Activated T-helper 17 cell treated with anti-CD3 and anti-CD28 coated beads, Interleukin-2, amount 50 U/mL, for 72 hours (primary cell): ENCODE measurements at regions not wholly inside any gene's neighbourhood (a gene's known extent, or its start where the extent isn't known, plus 50 kb on each side); places are given as distances from the start of the nearest gene placed in this dataset.

Experiments
- ATAC-seq: fragments of 150-1000 bp; cut with Tn5 transposase; replicated peaks from 2 replicates; pipeline ENCODE4 v1.10.0; 2021; ENCODE audit warnings: mild to moderate bottlenecking, moderate library complexity
- H3K27ac Mint-ChIP-seq: one replicate; pipeline ENCODE4 v1.8.0; 2022; ENCODE audit warnings: mixed read lengths
- H3K27me3 Mint-ChIP-seq: one replicate; pipeline ENCODE4 v1.8.0; 2022; ENCODE audit warnings: mixed read lengths
- H3K36me3 Mint-ChIP-seq: one replicate; pipeline ENCODE4 v1.8.0; 2022; ENCODE audit warnings: low read depth, mild to moderate bottlenecking, mixed read lengths
- H3K4me1 Mint-ChIP-seq: one replicate; pipeline ENCODE4 v1.8.0; 2022; ENCODE audit warnings: mixed read lengths
- H3K4me3 Mint-ChIP-seq: one replicate; pipeline ENCODE4 v1.8.0; 2022; ENCODE audit warnings: mild to moderate bottlenecking, mixed read lengths
- H3K9me3 Mint-ChIP-seq: one replicate; pipeline ENCODE4 v1.8.0; 2022; ENCODE audit warnings: mixed read lengths

DNA sequence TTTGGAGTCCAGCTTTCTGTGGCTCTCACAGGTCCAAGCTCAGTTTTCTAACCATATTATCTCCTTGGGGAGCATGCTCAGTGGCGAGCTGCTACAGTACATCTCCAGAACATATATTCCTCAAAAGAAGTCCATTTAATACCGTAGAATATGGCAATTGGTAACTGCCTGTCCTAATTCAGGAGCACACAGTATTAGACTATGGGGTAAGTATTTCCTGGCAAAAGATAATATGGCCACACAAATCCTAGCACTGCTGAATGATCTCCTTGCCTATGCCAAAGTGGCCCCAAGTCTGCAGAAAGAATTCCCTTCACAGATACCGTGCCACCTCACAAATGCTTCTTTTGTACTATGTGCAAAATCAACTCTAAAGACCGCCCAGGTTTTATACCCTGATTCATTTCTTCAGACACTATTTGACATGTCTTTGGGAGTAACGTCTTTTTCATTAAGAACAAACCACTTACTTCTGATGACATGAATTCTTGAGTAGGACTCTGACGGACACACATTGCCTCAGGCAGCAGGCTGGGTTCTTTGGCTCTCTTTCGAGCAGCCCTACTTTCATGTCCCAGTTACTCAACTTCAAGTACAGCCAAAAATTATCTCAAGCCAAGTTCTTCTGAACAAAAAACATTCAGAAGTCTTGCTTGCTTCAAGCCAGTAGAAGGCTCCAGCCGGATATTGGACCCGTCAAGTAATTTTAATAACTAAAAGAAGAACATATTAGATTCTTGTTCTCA is 368.3 kb upstream of the DCBLD2 start:
- Mint-ChIP-seq H3K27ac (no peak overlapping the region), H3K4me3 (no peak overlapping the region), H3K9me3 (peaks cover 6% of the 10 kb centered on the region), H3K36me3 (no peaks in the 10 kb centered on the region), H3K27me3 (no peaks in the 10 kb centered on the region), H3K4me1 (no peaks in the 10 kb centered on the region)
- no peak for ATAC-seq

DNA sequence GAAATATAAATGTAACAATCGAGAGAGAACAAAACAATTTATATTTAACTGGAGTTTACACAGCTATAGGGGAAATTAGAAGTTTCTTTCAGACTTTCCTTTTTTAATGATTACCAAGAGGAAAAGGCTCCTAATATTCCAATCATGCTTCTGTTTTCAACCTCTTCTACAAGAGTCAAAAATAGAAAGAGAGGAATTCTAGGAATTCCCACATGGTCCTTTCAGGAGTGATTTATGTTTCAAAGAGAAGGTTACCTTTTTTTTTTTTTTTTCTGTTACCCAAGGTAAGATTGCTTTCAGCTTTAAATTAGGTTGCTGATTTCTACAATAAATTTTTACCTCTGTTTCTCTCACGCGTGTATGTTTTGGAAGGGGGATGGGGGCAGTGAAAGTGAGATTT is 355.3 kb upstream of the DCBLD2 start:
- Mint-ChIP-seq H3K27me3 (no peaks in the 10 kb centered on the region), H3K27ac (no peak overlapping the region), H3K4me1 (no peaks in the 10 kb centered on the region), H3K36me3 (no peaks in the 10 kb centered on the region), H3K4me3 (no peak overlapping the region), H3K9me3 (peaks cover 3% of the 10 kb centered on the region)
- no peak for ATAC-seq

DNA sequence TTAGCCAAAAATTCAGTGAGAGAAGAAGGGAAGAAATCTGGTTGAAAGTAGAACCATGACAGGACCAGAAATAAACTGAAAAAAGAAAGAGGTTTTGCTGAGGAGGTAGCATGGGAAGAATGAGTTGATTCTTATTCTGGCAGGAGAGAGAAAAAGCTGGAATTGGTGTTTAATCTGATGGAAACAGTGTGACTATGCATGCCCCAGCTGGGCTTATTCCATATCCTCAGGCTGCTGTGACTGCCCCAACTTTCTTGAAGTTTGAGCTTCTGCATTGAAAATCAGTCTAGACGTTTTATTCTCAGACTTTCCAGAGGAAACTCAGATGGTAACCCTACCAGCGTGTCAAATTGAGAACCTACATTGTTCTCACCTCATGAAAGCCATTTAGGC is 352.5 kb upstream of the DCBLD2 start:
- no peak overlapping the region for H3K4me3 Mint-ChIP-seq
- H3K27me3 Mint-ChIP-seq = no peaks in the 10 kb centered on the region
- no peak overlapping the region for H3K27ac Mint-ChIP-seq
- no peaks in the 10 kb centered on the region for H3K4me1 Mint-ChIP-seq
- peaks cover 3% of the 10 kb centered on the region for H3K9me3 Mint-ChIP-seq
- no peak for ATAC-seq
- H3K36me3 Mint-ChIP-seq = no peaks in the 10 kb centered on the region

DNA sequence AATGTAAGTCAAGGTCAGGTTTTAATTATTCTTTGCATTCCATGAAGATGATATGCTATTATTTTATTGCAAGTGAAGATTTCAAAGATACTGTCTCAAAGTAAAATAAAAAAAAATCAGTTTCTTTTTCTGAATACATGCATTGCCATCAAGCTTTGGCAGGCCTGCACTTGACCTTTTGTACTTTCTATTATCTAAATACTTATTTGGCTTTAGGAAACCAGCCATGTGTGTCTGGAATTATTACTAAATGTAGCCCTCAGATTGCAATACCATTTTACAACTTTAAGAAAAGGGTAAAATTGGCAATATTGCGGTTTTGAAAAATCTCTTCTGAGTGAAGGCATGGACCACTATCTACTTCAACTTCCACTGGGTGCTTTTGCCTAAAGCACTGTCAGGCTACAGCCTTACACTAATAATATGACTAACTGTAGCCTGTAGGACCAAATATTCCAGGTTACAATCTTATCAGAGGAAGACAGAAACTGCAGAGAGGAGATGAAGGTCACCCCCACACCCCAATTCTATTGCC is 349.4 kb upstream of the DCBLD2 start:
- Mint-ChIP-seq H3K36me3 (no peaks in the 10 kb centered on the region), H3K27ac (no peak overlapping the region), H3K4me1 (no peaks in the 10 kb centered on the region), H3K27me3 (no peaks in the 10 kb centered on the region), H3K4me3 (no peak overlapping the region), H3K9me3 (no peaks in the 10 kb centered on the region)
- ATAC-seq = no peak

DNA sequence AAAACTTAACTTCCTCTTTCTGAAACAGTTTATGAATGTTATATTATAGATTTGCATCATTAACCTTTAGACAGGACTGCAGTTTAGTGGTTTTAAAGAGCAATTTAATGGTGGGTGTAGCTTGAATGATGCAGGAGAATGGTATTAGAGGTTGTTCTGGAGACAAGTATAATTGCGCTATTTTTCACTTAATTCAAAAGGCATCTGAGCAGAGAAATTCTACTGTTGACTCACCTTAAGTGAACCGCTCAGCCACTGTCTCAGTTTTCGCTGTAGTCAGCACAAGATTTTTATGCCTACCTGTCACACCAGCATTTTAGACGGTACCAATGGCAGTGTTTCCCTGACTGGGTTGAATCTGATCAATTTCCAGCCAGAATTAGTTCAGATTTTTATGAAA is 348.8 kb upstream of the DCBLD2 start:
- Mint-ChIP-seq H3K36me3 (no peaks in the 10 kb centered on the region), H3K4me3 (no peak overlapping the region), H3K9me3 (no peaks in the 10 kb centered on the region), H3K4me1 (no peaks in the 10 kb centered on the region), H3K27me3 (no peaks in the 10 kb centered on the region), H3K27ac (no peak overlapping the region)
- ATAC-seq = no peak

DNA sequence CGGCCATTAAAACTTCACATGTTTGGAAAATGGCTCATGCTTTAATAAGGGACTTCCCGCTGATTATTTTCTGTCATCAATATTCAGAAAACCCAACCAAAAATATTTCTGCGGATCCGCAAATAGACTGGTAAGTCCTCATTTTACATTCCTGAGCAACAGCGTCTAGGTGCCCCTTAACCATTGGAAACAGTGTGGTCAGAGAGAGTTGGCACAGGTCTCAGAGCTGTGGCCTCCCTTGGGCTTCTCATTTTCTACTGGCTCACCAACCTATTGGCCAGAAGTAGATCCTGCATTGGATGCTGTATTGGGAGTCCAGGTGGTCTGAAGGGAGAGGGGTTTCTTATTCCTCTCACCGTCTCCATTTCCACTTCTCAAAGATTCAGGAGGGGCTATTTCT is 348.1 kb upstream of the DCBLD2 start:
- no peaks in the 10 kb centered on the region for H3K36me3 Mint-ChIP-seq
- no peak for ATAC-seq
- no peaks in the 10 kb centered on the region for H3K27me3 Mint-ChIP-seq
- H3K4me1 Mint-ChIP-seq = no peaks in the 10 kb centered on the region
- H3K27ac Mint-ChIP-seq = no peak overlapping the region
- no peaks in the 10 kb centered on the region for H3K9me3 Mint-ChIP-seq
- no peak overlapping the region for H3K4me3 Mint-ChIP-seq

DNA sequence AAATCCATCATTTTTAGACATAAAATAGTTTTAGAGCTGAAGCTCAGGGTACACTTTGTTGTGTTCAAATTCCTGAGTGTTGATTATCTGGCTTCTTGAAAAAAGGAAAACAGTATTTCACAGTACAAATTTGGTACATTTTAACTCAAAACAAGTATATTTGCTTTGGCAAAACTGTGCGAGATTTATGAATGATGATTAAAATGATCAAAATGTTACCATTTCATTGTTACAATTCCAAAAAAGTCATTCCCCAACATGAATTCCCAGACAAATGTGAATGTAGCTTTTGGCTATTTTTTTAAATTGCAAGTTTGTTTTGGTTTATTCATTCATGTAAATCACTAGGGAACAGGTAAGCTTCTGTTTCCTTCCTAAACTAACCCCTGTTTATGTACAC is 347.4 kb upstream of the DCBLD2 start:
- Mint-ChIP-seq H3K4me1 (no peaks in the 10 kb centered on the region), H3K4me3 (no peak overlapping the region), H3K9me3 (no peaks in the 10 kb centered on the region), H3K27me3 (no peaks in the 10 kb centered on the region), H3K36me3 (no peaks in the 10 kb centered on the region), H3K27ac (no peak overlapping the region)
- ATAC-seq = no peak

DNA sequence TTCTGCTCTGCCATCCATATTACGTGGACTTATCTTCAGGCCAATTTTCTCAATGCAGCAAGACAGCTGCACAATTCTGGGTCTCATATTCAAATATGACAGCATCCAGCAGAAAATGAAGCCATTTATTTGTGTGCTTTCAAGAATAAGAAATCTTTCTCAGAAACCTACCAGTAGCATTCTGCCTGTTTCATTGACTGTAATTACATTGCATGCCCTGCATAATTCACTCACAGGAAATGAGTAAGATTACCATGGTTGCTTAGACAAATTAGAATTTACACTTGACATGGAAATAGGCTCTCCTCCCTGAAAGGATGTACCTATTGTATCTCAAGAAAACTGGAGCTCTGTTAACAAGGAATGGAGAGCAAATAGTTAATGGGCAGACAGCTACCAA is 346.6 kb upstream of the DCBLD2 start:
- H3K4me3 Mint-ChIP-seq = no peak overlapping the region
- no peaks in the 10 kb centered on the region for H3K9me3 Mint-ChIP-seq
- no peak overlapping the region for H3K27ac Mint-ChIP-seq
- no peaks in the 10 kb centered on the region for H3K27me3 Mint-ChIP-seq
- no peaks in the 10 kb centered on the region for H3K36me3 Mint-ChIP-seq
- no peaks in the 10 kb centered on the region for H3K4me1 Mint-ChIP-seq
- ATAC-seq = no peak

DNA sequence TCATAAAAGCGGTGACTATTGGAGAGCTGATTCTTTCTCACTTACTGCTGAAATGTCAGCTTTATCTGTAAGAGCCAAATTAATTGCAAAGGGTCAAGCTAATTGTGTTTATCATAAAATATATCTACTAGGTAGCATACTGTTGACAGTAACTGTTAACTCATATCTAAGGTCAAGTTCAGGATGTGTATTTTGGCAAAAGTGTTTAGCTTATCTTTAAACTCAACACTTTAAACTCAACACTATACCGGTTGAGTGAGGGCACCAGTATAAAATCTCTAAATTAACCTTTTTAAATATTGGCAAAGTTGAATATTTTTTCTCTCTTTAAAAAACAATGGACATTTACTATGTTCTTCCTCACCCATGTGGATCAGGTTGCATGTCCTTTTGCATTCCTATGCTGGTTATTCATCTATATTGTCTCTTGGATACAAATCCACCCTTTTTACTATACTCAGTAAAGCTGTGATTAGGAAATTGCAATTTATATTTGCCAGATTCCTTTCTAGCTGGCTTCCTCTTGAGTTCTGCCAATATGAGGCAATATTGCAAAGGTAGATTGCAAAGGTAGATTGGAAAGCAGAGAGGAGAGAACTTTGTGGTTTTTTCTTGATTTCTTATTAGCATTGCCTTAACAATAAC is 344.6 kb upstream of the DCBLD2 start:
- Mint-ChIP-seq H3K27me3 (no peaks in the 10 kb centered on the region), H3K4me3 (no peak overlapping the region), H3K27ac (no peak overlapping the region), H3K4me1 (no peaks in the 10 kb centered on the region), H3K36me3 (no peaks in the 10 kb centered on the region), H3K9me3 (no peaks in the 10 kb centered on the region)
- no peak for ATAC-seq

DNA sequence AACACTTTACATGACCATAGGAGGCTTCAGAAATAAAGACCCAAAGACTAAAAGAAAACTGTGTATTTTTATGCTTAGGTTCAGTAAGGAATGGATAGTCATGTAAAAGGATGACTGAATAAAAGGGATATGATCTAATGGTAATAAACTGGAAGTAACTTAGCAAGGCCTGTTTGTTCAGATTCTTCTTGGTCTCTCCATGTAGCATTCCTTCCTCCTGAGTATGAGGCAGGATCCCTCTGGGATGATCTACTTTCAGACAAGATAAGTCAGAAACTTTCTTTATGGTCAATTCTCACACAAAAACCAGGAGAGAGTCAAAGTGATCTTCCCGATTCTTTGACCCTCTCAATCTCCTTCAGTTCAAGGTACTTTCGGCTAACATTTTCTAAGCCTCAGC is 340.8 kb upstream of the DCBLD2 start:
- Mint-ChIP-seq H3K27me3 (no peaks in the 10 kb centered on the region), H3K4me1 (no peaks in the 10 kb centered on the region), H3K9me3 (peaks cover 4% of the 10 kb centered on the region), H3K36me3 (no peaks in the 10 kb centered on the region), H3K27ac (no peak overlapping the region), H3K4me3 (no peak overlapping the region)
- ATAC-seq = no peak

DNA sequence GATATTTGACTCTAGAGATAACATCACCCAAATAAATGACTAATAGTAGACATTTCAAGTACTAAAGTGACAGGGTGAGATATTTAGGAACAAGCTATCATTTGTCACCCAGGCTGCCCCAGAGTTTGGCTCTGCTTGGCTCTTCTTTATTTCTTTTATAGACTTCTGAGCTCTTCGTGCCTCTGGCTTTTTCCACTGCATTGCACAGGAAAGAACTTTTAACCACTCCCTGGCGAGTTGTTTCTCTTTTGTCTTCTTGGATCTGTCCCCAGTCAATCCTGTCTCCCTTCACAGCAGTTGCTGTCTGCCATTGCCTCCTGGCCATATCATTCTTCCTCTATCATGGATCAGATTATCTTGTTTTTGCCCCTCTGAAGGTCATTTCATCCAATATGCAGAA is 339.2 kb upstream of the DCBLD2 start:
- H3K27me3 Mint-ChIP-seq = no peaks in the 10 kb centered on the region
- no peaks in the 10 kb centered on the region for H3K4me1 Mint-ChIP-seq
- H3K4me3 Mint-ChIP-seq = no peak overlapping the region
- H3K27ac Mint-ChIP-seq = no peak overlapping the region
- ATAC-seq = no peak
- H3K36me3 Mint-ChIP-seq = no peaks in the 10 kb centered on the region
- H3K9me3 Mint-ChIP-seq = peaks cover 4% of the 10 kb centered on the region

DNA sequence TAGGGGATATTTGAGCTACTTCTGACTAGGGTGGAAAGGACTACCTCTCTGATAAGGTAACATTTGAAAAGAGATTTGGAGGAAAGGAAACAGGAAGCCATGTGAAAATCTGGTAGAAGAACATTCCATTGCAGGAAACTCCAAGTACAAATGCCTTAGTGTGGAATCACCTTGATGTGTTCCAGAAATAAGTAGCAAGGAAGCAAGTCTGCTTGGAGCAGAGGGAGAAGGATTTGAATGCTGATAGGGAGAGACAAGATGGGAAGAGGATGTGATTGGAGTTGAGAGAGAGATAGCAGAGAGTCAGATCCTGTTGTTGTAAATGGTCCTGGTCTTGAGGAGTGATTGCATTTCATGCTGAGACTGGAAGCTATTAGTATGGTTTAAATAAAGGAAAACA is 335.1 kb upstream of the DCBLD2 start:
- ATAC-seq = no peak
- no peaks in the 10 kb centered on the region for H3K27me3 Mint-ChIP-seq
- no peak overlapping the region for H3K4me3 Mint-ChIP-seq
- no peaks in the 10 kb centered on the region for H3K4me1 Mint-ChIP-seq
- H3K27ac Mint-ChIP-seq = no peak overlapping the region
- peaks cover 4% of the 10 kb centered on the region for H3K9me3 Mint-ChIP-seq
- no peaks in the 10 kb centered on the region for H3K36me3 Mint-ChIP-seq

DNA sequence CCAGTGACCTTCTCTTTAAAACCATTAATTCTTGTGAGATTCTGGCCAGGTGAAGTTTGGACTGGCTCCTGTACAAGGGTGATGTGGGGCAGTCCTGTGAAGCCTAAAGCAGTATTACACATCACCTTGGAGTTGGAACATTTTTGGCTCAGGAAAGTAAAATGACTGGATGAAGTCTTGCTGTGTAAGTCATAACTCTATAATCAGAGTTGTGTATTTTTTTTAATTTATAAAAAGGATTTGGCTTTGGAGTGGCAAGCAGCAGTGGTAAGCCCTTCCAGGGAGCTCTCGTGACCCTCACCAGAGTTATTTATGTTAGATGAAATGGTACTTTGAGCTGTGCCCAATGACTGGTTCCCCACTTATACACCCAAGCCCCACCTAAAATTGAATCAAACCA is 331.2 kb upstream of the DCBLD2 start:
- Mint-ChIP-seq H3K27ac (no peak overlapping the region), H3K27me3 (no peaks in the 10 kb centered on the region), H3K4me3 (no peak overlapping the region), H3K9me3 (no peaks in the 10 kb centered on the region), H3K36me3 (no peaks in the 10 kb centered on the region), H3K4me1 (no peaks in the 10 kb centered on the region)
- ATAC-seq = no peak

DNA sequence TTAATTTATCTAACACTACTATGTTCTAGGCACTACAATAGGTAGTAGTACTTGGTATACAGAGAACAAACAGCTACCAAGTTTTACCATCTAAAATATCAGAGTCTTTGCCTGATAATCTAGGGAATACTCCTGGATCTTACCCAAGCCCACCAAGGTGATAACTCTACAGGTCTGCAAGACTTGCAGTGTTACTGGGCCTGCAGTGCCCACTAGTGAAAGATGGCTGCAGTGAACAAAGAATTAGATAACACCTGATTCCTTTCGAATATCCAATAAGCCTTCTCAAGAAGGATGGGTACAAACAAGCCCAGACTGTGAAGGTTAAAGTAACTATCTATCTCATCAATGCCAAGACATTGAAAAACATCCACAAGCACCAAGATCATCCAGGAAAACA is 317.0 kb upstream of the DCBLD2 start:
- Mint-ChIP-seq H3K4me1 (no peaks in the 10 kb centered on the region), H3K27ac (no peak overlapping the region), H3K27me3 (no peaks in the 10 kb centered on the region), H3K9me3 (peaks cover 17% of the 10 kb centered on the region), H3K36me3 (no peaks in the 10 kb centered on the region), H3K4me3 (no peak overlapping the region)
- no peak for ATAC-seq

DNA sequence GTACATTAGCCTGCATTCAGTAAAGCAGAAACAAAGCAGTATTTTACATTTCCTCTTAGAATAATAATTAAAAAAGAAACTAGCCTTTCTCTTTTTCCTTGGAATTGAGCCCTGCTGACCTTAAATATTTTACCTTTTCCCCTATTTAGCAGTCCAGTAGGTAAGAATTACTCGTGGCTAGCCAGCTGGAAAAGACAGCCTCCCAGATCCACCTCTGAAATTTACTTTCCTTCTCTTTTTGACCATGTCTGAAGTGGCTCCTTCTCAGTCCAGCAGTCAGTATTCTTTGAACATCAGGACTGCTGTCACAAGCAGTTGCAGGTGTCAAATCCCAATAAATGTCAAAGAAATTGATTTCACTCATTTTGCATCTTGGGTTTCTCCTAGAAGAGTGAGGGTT is 311.5 kb upstream of the DCBLD2 start:
- ATAC-seq = no peak
- Mint-ChIP-seq H3K27ac (no peak overlapping the region), H3K9me3 (no peaks in the 10 kb centered on the region), H3K4me1 (no peaks in the 10 kb centered on the region), H3K4me3 (no peak overlapping the region), H3K36me3 (no peaks in the 10 kb centered on the region), H3K27me3 (no peaks in the 10 kb centered on the region)
